SK-N-MC (cell line): ENCODE measurements at regions not wholly inside any gene's neighbourhood (a gene's known extent, or its start where the extent isn't known, plus 50 kb on each side); places are given as distances from the start of the nearest gene placed in this dataset.
"Not testable (repeated sequence)": the region's sequence is repeated elsewhere in the genome, so short reads cannot be mapped to it uniquely, and the experiment has no call there.

ENCODE experiments used
- DNase-seq: peaks from one replicate; pipeline ENCODE4 v3.0.0-alpha.2; 2011; ENCODE audit warnings: low read depth, low spot score
- H3K27ac ChIP-seq: fragments of 200-600 bp; sonication (generic); 2 replicates; pipeline ENCODE4 v1.5.1; 2016; ENCODE audit warnings: mixed run types
- H3K36me3 ChIP-seq: fragments of 200-600 bp; sonication (generic); 2 replicates; pipeline ENCODE4 v1.6.1; 2017; ENCODE audit warnings: antibody characterized with exemption, low read length, mixed read lengths; ENCODE audit not compliant: insufficient read depth
- H3K4me3 ChIP-seq: fragments of 200-600 bp; sonication (generic); 2 replicates; pipeline ENCODE4 v1.5.1; 2016
- H3K9ac ChIP-seq: fragments of 200-600 bp; sonication (generic); 2 replicates; pipeline ENCODE4 v1.8.0; 2017; ENCODE audit warnings: mixed run types, mixed read lengths; ENCODE audit not compliant: insufficient read length
- H3K9me3 ChIP-seq: fragments of 200-600 bp; sonication (generic); 2 replicates; pipeline ENCODE4 v1.6.1; 2017; ENCODE audit warnings: low read depth, mild to moderate bottlenecking, antibody characterized with exemption, low read length, moderate library complexity, mixed read lengths
- EZH2 ChIP-seq: fragments of 200-600 bp; sonication (generic); IDR thresholded peaks from one replicate; pipeline ENCODE4 v1.6.1; 2017; ENCODE audit warnings: antibody characterized with exemption
- FOXP2 ChIP-seq: optimal IDR thresholded peaks from 2 replicates; pipeline ENCODE3; 2011; ENCODE audit warnings: mild to moderate bottlenecking, moderate library complexity; ENCODE audit not compliant: insufficient read depth; ENCODE audit errors: extremely low read length, control extremely low read depth
- POLR2AphosphoS5 ChIP-seq: IDR thresholded peaks from 2 replicates; pipeline ENCODE4 v1.6.1; 2012; ENCODE audit warnings: mild to moderate bottlenecking, low read depth, low read length, borderline replicate concordance

DNA sequence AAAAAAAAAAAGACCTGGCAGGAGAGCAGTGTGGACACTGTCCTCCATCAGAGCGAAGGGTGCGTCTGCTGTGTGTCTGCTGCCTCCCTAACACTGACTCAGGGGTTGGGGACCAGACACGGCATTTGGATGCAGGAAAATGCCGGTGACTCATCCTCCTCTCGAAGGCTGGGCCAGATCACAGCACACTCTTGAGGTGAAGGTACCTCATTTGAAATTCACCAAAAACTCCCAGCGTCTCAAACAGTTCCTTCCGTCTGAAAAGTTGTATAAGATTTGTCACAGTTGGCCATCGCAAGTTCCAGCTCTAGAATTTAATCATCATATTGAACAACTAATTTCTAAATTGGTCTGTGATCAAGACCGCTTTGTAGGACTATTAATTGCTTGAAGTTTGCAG, 118.1 kb upstream of the LYZL2 start:
- no peaks in the 10 kb centered on the region for H3K9me3 ChIP-seq
- no peak overlapping the region for H3K27ac ChIP-seq
- H3K36me3 ChIP-seq, result no peaks in the 10 kb centered on the region
- no peak for DNase-seq
- no peak for TF ChIP-seq EZH2
- TF ChIP-seq POLR2AphosphoS5, result no peak
- H3K9ac ChIP-seq, result no peak overlapping the region
- H3K4me3 ChIP-seq, result no peak overlapping the region

GRCh38 chr10:30745953-30746352, 116.4 kb upstream of the LYZL2 start:
- TF ChIP-seq FOXP2 (no peak), EZH2 (no peak), POLR2AphosphoS5 (no peak)
- H3K4me3 ChIP-seq, result no peak overlapping the region
- no peak for DNase-seq
- no peaks in the 10 kb centered on the region for H3K9me3 ChIP-seq
- no peak overlapping the region for H3K9ac ChIP-seq
- H3K36me3 ChIP-seq, result no peaks in the 10 kb centered on the region
- no peak overlapping the region for H3K27ac ChIP-seq

DNA sequence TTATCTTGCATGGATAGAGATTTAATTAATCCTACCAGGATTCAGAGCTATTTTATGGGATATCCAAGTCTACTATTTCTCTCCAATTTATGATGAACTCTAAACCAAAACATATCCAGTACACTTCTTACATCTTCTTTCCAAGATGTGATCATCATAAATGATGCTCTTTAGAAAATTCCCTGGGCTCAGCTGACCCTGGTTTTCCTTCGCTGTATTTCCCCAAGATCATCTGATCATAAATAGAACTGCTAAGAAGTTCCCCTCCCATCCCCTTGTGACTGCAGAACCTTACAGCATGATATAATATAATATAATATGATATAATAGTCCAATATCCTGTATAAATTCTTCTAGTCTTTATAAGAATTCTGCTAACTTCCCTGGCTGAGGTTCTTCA, 114.6 kb upstream of the LYZL2 start:
- TF ChIP-seq FOXP2, result no peak
- Histone ChIP-seq H3K4me3 (no peak overlapping the region), H3K9ac (no peak overlapping the region), H3K9me3 (no peaks in the 10 kb centered on the region), H3K36me3 (no peaks in the 10 kb centered on the region), H3K27ac (no peak overlapping the region)
- DNase-seq, result no peak

- H3K9ac ChIP-seq, result no peak overlapping the region
- no peaks in the 10 kb centered on the region for H3K9me3 ChIP-seq
- no peak overlapping the region for H3K27ac ChIP-seq
- H3K36me3 ChIP-seq, result no peaks in the 10 kb centered on the region
- H3K4me3 ChIP-seq, result no peak overlapping the region
- no peak for DNase-seq
- TF ChIP-seq EZH2 (no peak), POLR2AphosphoS5 (no peak), FOXP2 (no peak)
Measured at GRCh38 chr10:30743586-30743985, 114.0 kb upstream of the LYZL2 start.

DNA sequence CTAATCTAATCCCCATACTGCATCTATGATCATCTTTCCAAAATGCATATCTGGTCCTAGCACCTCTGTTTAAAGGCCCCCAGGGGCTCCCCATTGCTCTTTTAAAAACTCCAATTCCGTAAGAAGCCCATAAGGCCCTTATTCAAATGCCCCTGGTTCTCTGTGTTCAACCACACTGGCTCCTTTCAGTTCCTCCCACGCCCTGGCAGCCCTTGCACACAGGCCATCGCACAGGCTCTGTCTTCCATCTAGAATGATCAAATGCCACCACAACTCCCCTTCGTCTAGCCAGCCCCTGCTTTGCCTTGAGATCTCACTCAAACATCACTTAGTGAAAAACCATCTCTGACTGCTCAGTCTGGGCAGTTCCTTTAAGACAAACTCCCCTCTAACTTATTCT, 112.9 kb upstream of the LYZL2 start:
- Histone ChIP-seq H3K27ac (no peak overlapping the region), H3K9ac (no peak overlapping the region), H3K4me3 (no peak overlapping the region), H3K9me3 (no peaks in the 10 kb centered on the region), H3K36me3 (no peaks in the 10 kb centered on the region)
- TF ChIP-seq FOXP2 (no peak), EZH2 (no peak), POLR2AphosphoS5 (no peak)
- DNase-seq, result no peak

DNA sequence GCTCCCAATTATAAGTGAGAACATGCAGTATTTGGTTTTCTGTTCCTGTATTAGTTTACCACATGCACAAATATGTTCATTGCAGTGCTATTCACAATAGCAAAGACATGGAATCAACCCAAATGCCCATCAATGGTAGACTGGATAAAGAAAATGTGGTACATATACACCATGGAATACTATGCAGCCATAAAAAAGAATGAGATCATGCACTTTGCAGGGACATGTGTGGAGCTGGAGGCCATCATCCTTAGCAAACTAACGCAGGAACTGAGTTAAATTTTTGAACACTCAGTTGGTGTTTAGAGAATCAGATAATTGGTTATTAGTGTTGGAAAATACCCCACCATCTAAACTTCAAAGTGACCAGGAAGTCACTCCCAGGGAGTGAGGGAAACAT, 111.2 kb upstream of the LYZL2 start:
- not testable (repeated sequence) for DNase-seq, H3K9me3 ChIP-seq

DNA sequence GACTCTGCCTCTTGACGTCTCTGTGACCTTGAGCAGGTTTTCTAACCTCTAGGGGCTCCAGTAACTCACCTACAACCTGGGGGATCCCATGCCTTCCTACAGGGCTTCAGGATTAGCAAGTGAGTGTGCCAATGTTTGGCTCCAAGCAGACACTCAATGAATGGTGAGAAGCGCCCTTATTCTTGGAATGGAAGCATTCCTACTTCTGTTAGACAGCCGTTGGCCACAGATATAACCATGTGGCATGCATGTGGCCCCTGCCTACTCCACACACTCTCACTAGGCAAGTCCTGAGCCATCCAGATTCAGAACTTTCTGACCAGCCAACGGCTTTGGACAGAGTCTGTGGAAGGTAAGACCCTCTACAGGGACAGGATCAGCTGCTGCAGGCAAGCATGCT, 108.9 kb upstream of the LYZL2 start:
- no peak for DNase-seq
- TF ChIP-seq POLR2AphosphoS5, result no peak
- TF ChIP-seq FOXP2, result no peak
- TF ChIP-seq EZH2, result no peak
- no peak overlapping the region for H3K4me3 ChIP-seq
- H3K36me3 ChIP-seq, result no peaks in the 10 kb centered on the region
- no peaks in the 10 kb centered on the region for H3K9me3 ChIP-seq
- no peak overlapping the region for H3K27ac ChIP-seq
- no peak overlapping the region for H3K9ac ChIP-seq

More for the DNA sequence above, 111.2 kb upstream of the LYZL2 start:
- H3K27ac ChIP-seq, H3K36me3 ChIP-seq, H3K9ac ChIP-seq, H3K4me3 ChIP-seq: not testable (repeated sequence)

DNA sequence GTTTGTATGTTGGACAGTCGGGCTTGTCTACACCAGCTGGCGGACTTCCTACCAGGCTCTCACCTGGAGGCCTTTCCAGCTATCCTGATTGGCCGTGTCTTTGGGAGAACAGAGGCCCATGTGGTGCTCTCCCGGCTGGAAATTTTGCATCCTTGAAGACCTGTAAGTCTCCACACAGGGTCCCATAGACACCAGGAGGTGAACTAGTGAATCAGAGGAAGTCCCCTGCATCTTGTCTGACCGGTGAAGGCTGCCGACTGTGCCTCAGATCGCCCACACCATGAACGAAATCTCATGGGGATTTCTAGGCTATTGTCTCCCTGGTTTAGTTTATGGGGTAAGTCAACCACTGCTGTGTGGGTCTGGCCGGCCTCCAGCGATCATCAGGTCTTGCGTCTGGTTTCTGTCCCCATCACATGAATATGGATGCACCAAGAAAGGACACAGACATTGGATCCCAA, 108.4 kb upstream of the LYZL2 start:
- TF ChIP-seq EZH2 (no peak), POLR2AphosphoS5 (no peak), FOXP2 (no peak)
- Histone ChIP-seq H3K9me3 (no peaks in the 10 kb centered on the region), H3K4me3 (no peak overlapping the region), H3K36me3 (no peaks in the 10 kb centered on the region), H3K27ac (no peak overlapping the region), H3K9ac (no peak overlapping the region)
- DNase-seq, result no peak

GRCh38 chr10:30736685-30737232, 107.2 kb upstream of the LYZL2 start:
- DNase-seq, result no peak
- no peak for TF ChIP-seq POLR2AphosphoS5
- TF ChIP-seq FOXP2, result no peak
- no peak for TF ChIP-seq EZH2
- no peaks in the 10 kb centered on the region for H3K9me3 ChIP-seq
- no peak overlapping the region for H3K9ac ChIP-seq
- H3K4me3 ChIP-seq, result no peak overlapping the region
- no peaks in the 10 kb centered on the region for H3K36me3 ChIP-seq
- no peak overlapping the region for H3K27ac ChIP-seq

DNA sequence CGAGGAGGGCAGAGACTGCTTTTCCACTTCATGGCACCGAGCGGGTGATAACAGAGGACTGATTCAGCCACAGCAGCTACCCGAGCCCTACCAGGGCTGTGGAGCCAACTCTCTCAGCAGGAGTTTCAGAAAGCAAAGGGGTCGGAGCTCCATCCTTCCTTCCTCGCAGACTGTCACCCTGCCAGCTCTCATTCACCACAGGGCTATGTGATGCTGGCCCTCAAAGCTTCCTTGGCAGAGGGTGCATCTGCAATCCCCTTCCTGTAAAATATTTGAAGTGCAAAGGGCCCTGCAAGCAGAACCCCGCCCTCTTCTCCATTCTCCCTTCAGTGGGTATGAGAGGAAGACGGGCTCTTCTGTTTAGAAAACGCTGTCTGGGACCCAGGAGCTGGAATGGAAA, 105.3 kb upstream of the LYZL2 start:
- Histone ChIP-seq H3K4me3 (no peak overlapping the region), H3K9me3 (no peaks in the 10 kb centered on the region), H3K27ac (no peak overlapping the region), H3K9ac (no peak overlapping the region), H3K36me3 (no peaks in the 10 kb centered on the region)
- DNase-seq, result no peak
- TF ChIP-seq FOXP2 (no peak), POLR2AphosphoS5 (no peak), EZH2 (no peak)
